ENCODE measurements at regions not wholly inside any gene's neighbourhood (a gene's known extent, or its start where the extent isn't known, plus 50 kb on each side); places are given as distances from the start of the nearest gene placed in this dataset.

GRCh38 chr2:204060841-204061240 is 124.3 kb downstream of the ICOS start:
- TF ChIP-seq CTCF (IDR thresholded peaks at IDR 0.05): no peak
- TF ChIP-seq POLR2A (IDR thresholded peaks at IDR 0.05): no peak
- TF ChIP-seq EP300 (IDR thresholded peaks at IDR 0.05): no peak
